ENCODE measurements at regions not wholly inside any gene's neighbourhood (a gene's known extent, or its start where the extent isn't known, plus 50 kb on each side); places are given as distances from the start of the nearest gene placed in this dataset.

- TF ChIP-seq, protein P1, sequence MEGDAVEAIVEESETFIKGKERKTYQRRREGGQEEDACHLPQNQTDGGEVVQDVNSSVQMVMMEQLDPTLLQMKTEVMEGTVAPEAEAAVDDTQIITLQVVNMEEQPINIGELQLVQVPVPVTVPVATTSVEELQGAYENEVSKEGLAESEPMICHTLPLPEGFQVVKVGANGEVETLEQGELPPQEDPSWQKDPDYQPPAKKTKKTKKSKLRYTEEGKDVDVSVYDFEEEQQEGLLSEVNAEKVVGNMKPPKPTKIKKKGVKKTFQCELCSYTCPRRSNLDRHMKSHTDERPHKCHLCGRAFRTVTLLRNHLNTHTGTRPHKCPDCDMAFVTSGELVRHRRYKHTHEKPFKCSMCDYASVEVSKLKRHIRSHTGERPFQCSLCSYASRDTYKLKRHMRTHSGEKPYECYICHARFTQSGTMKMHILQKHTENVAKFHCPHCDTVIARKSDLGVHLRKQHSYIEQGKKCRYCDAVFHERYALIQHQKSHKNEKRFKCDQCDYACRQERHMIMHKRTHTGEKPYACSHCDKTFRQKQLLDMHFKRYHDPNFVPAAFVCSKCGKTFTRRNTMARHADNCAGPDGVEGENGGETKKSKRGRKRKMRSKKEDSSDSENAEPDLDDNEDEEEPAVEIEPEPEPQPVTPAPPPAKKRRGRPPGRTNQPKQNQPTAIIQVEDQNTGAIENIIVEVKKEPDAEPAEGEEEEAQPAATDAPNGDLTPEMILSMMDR (IDR thresholded peaks at IDR 0.05) = no peak
- TF ChIP-seq FOXJ3 (CRISPR knock-in tag; IDR thresholded peaks at IDR 0.05; ENCODE audit: borderline replicate concordance) (no peak), GRHL2 (CRISPR knock-in tag; IDR thresholded peaks at IDR 0.05; ENCODE audit: insufficient replicate concordance, severe bottlenecking) (no peak), IRF2 (CRISPR knock-in tag; IDR thresholded peaks at IDR 0.05; ENCODE audit: borderline replicate concordance, low read depth) (no peak), ERG (CRISPR knock-in tag; IDR thresholded peaks at IDR 0.05) (no peak), PRDM15 (CRISPR knock-in tag; IDR thresholded peaks at IDR 0.05) (no peak)
- TF ChIP-seq, protein P2, sequence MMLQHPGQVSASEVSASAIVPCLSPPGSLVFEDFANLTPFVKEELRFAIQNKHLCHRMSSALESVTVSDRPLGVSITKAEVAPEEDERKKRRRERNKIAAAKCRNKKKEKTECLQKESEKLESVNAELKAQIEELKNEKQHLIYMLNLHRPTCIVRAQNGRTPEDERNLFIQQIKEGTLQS (CRISPR knock-in tag; conservative IDR thresholded peaks at IDR 0.05) = no peak
Observed at GRCh38 chr21:29486306-29486807, 187.6 kb downstream of the BACH1 start.

Measured in WTC11 (cell line).